ENCODE measurements at regions not wholly inside any gene's neighbourhood (a gene's known extent, or its start where the extent isn't known, plus 50 kb on each side); places are given as distances from the start of the nearest gene placed in this dataset.

GRCh38 chr21:25126564-25126963 is 480.7 kb downstream of the MRPL39 start:
- no peak for TF ChIP-seq EZH2 (IDR thresholded peaks at IDR 0.05; ENCODE audit: low read length)
- no peak for TF ChIP-seq CTCF (optimal IDR thresholded peaks at IDR 0.05 in 1 of 3, IDR thresholded peaks at IDR 0.05 in 1 of 3, conservative IDR thresholded peaks at IDR 0.05 in 1 of 3; ENCODE audit: extremely low read depth in 1 of 3, insufficient read depth in 2 of 3, low read length in 3 of 3)

All from keratinocyte (primary cell).